H1 (cell line): ENCODE measurements at regions not wholly inside any gene's neighbourhood (a gene's known extent, or its start where the extent isn't known, plus 50 kb on each side); places are given as distances from the start of the nearest gene placed in this dataset.

Source experiments
- CTCF ChIA-PET: fragments of 300-600 bp; sonication (Branson Sonifier 250); formaldehyde crosslinking; loops from one replicate; lab custom pipeline; 2021; ENCODE audit not compliant: partially characterized antibody; lab: Charles Lee
- POLR2A ChIA-PET: fragments of 300-600 bp; sonication (Branson Sonifier 250); formaldehyde crosslinking; loops from one replicate; lab custom pipeline; 2021; ENCODE audit warnings: inconsistent platforms; ENCODE audit not compliant: partially characterized antibody; lab: Charles Lee
- DNase-seq, 2 experiments: peaks; one replicate each; pipeline versions ENCODE4 v3.0.0 to v3.0.0-alpha.2; 2010 to 2022; ENCODE audit warnings: low spot score in 2 of 2, low read depth in 1 of 2, mixed read lengths in 1 of 2
- FAIRE-seq: peaks from 2 replicates; lab custom pipeline; 2011; peaks lifted over from hg19 to GRCh38; lab: Jason Lieb, UNC
- H2AFZ ChIP-seq: 2 replicates; pipeline ENCODE4 v1.8.1; 2012; ENCODE audit warnings: low read length, inconsistent platforms
- H2AK5ac ChIP-seq: 2 replicates; pipeline ENCODE4 v1.6.1; 2013; ENCODE audit warnings: low read depth, low read length
- H2BK120ac ChIP-seq: replicated peaks from 2 replicates; pipeline ENCODE3; 2013; ENCODE audit warnings: low read depth, low read length, inconsistent platforms
- H2BK12ac ChIP-seq: 2 replicates; pipeline ENCODE4 v1.6.1; 2013; ENCODE audit warnings: low read depth, low read length
- H2BK15ac ChIP-seq: 2 replicates; pipeline ENCODE4 v1.6.1; 2013; ENCODE audit warnings: low read length
- H2BK20ac ChIP-seq: 2 replicates; pipeline ENCODE4 v1.6.1; 2013; ENCODE audit warnings: low read length
- H2BK5ac ChIP-seq: 2 replicates; pipeline ENCODE4 v1.6.1; 2013; ENCODE audit warnings: low read depth, low read length
- H3K14ac ChIP-seq: 2 replicates; pipeline ENCODE4 v1.6.1; 2013; ENCODE audit warnings: inconsistent platforms; ENCODE audit not compliant: insufficient read length
- H3K18ac ChIP-seq: 2 replicates; pipeline ENCODE4 v1.6.1; 2013; ENCODE audit warnings: low read length; ENCODE audit errors: extremely low read depth
- H3K23ac ChIP-seq: 2 replicates; pipeline ENCODE4 v1.6.1; 2013; ENCODE audit warnings: inconsistent platforms; ENCODE audit not compliant: insufficient read length
- H3K23me2 ChIP-seq: 2 replicates; pipeline ENCODE4 v1.6.1; 2013; ENCODE audit warnings: low read depth, low read length
- H3K27ac ChIP-seq: 2 replicates; pipeline ENCODE4 v1.6.1; 2011; ENCODE audit warnings: low read depth, low read length, inconsistent platforms
- H3K27me3 ChIP-seq, 4 experiments: replicated peaks in 1 of 4; 1 replicate in 1 of 4; 2 replicates in 3 of 4; pipeline versions ENCODE4 v1.6.1 to v1.8.1; 2011 to 2013; ENCODE audit warnings: low read length in 3 of 4, mild to moderate bottlenecking in 3 of 4, inconsistent platforms in 2 of 4, mixed read lengths in 2 of 4, moderate library complexity in 1 of 4; ENCODE audit not compliant: control insufficient read depth in 3 of 4, insufficient read depth in 3 of 4; ENCODE audit errors: extremely low read depth in 1 of 4
- H3K36me3 ChIP-seq, 4 experiments: 2 replicates each; pipeline versions ENCODE4 v1.6.1 to v1.8.1; 2011 to 2013; ENCODE audit warnings: mild to moderate bottlenecking in 4 of 4, low read length in 3 of 4, moderate library complexity in 2 of 4, control low read depth in 1 of 4, inconsistent platforms in 1 of 4; ENCODE audit not compliant: insufficient read depth in 4 of 4, control insufficient read depth in 2 of 4
- H3K4ac ChIP-seq: replicated peaks from 2 replicates; pipeline ENCODE3; 2013; ENCODE audit warnings: low read length, low read depth, mixed read lengths, inconsistent platforms; ENCODE audit not compliant: insufficient read length
- H3K4me1 ChIP-seq, 4 experiments: replicated peaks in 1 of 4; 1 replicate in 1 of 4; 2 replicates in 3 of 4; pipeline versions ENCODE4 v1.6.1 to v1.8.1; 2011 to 2013; ENCODE audit warnings: low read length in 3 of 4, inconsistent platforms in 2 of 4, mixed read lengths in 1 of 4; ENCODE audit not compliant: insufficient read depth in 4 of 4, control insufficient read depth in 3 of 4
- H3K4me2 ChIP-seq, 2 experiments: 2 replicates each; pipeline versions ENCODE4 v1.6.1 to v1.8.1; 2011 to 2013; ENCODE audit warnings: low read depth in 2 of 2, low read length in 2 of 2, control low read depth in 1 of 2, inconsistent platforms in 1 of 2, mild to moderate bottlenecking in 1 of 2; ENCODE audit not compliant: insufficient read depth in 1 of 2
- H3K4me3 ChIP-seq, 4 experiments: fragments of 200-600, 300-600 bp in 1 of 4; sonication (generic), shearing (Covaris generic), sonication (Bioruptor Twin) in 1 of 4; 2 replicates each; pipeline versions ENCODE4 v1.5.1 to v1.8.1; 2011 to 2016; ENCODE audit warnings: low read length in 4 of 4, low read depth in 3 of 4, control low read depth in 2 of 4, inconsistent platforms in 2 of 4, mild to moderate bottlenecking in 2 of 4, mixed read lengths in 1 of 4, moderate library complexity in 1 of 4; ENCODE audit not compliant: insufficient read depth in 2 of 4; ENCODE audit errors: extremely low read depth in 1 of 4
- H3K56ac ChIP-seq: replicated peaks from 2 replicates; pipeline ENCODE3; 2013; ENCODE audit warnings: low read depth, mild to moderate bottlenecking, mixed read lengths, low read length, inconsistent platforms; ENCODE audit not compliant: insufficient read length
- H3K79me1 ChIP-seq: 2 replicates; pipeline ENCODE4 v1.6.1; 2013; ENCODE audit warnings: low read depth, low read length, control low read depth
- H3K79me2 ChIP-seq, 2 experiments: 2 replicates each; pipeline versions ENCODE4 v1.6.1 to v1.8.1; 2012 to 2013; ENCODE audit warnings: low read length in 2 of 2, mild to moderate bottlenecking in 2 of 2, inconsistent platforms in 1 of 2; ENCODE audit not compliant: insufficient read depth in 2 of 2, control insufficient read depth in 1 of 2
- H3K9ac ChIP-seq, 4 experiments: replicated peaks in 1 of 4; 1 replicate in 1 of 4; 2 replicates in 3 of 4; pipeline versions ENCODE4 v1.6.1 to v1.8.1; 2011 to 2013; ENCODE audit warnings: low read depth in 3 of 4, low read length in 3 of 4, control low read depth in 2 of 4, mild to moderate bottlenecking in 2 of 4, moderate library complexity in 2 of 4, inconsistent platforms in 1 of 4; ENCODE audit errors: extremely low read depth in 1 of 4
- H3K9me3 ChIP-seq, 2 experiments: 2 replicates each; pipeline versions ENCODE4 v1.6.1 to v1.8.1; 2012 to 2013; ENCODE audit warnings: mild to moderate bottlenecking in 2 of 2, moderate library complexity in 2 of 2, control low read depth in 1 of 2, inconsistent platforms in 1 of 2, low read depth in 1 of 2, low read length in 1 of 2, mixed read lengths in 1 of 2; ENCODE audit not compliant: insufficient read depth in 2 of 2
- H4K20me1 ChIP-seq, 2 experiments: replicated peaks in 1 of 2; 2 replicates each; pipeline versions ENCODE3 to v1.8.1; 2011 to 2013; ENCODE audit warnings: inconsistent platforms in 2 of 2, low read length in 2 of 2, mild to moderate bottlenecking in 1 of 2; ENCODE audit not compliant: insufficient read depth in 2 of 2, control insufficient read depth in 1 of 2
- H4K5ac ChIP-seq: 2 replicates; pipeline ENCODE4 v1.6.1; 2013; ENCODE audit warnings: low read length, low read depth, mixed read lengths, inconsistent platforms; ENCODE audit not compliant: insufficient read length
- H4K8ac ChIP-seq: 2 replicates; pipeline ENCODE4 v1.8.0; 2013; ENCODE audit warnings: mild to moderate bottlenecking, moderate library complexity, low read length, inconsistent platforms; ENCODE audit not compliant: insufficient read depth; ENCODE audit errors: extremely low read depth
- H4K91ac ChIP-seq: replicated peaks from 2 replicates; pipeline ENCODE3; 2013; ENCODE audit warnings: low read length, mixed read lengths, inconsistent platforms; ENCODE audit not compliant: insufficient read length
- GTF2F1 ChIP-seq: IDR thresholded peaks from 2 replicates; pipeline ENCODE4 v1.6.1; 2012; ENCODE audit warnings: low read depth, low read length, improper control_type of control experiment, borderline replicate concordance
- POLR2AphosphoS5 ChIP-seq: IDR thresholded peaks from 2 replicates; pipeline ENCODE4 v1.6.1; 2011; ENCODE audit warnings: low read depth, low read length
- RNF2 ChIP-seq: fragments of 200-900, 300-1000 bp; sonication (generic); IDR thresholded peaks from 2 replicates; pipeline ENCODE4 v1.7.1; 2016; ENCODE audit warnings: borderline replicate concordance, low read depth, mild to moderate bottlenecking, antibody characterized with exemption, low read length; ENCODE audit not compliant: poor library complexity, severe bottlenecking; ENCODE audit errors: missing control alignments
- SP4 ChIP-seq: IDR thresholded peaks from 2 replicates; pipeline ENCODE4 v1.6.1; 2012; ENCODE audit warnings: low read length, inconsistent platforms
- SRF ChIP-seq: IDR thresholded peaks from 2 replicates; pipeline ENCODE4 v1.6.1; 2011; ENCODE audit warnings: mild to moderate bottlenecking, low read depth, low read length, moderate library complexity
- TAF1 ChIP-seq: IDR thresholded peaks from 2 replicates; pipeline ENCODE4 v1.6.1; 2011; ENCODE audit warnings: mild to moderate bottlenecking, low read depth, low read length
- WGBS, 2 experiments: shearing (Covaris generic) in 1 of 2; methylation state at CpG; one replicate each; pipeline versions ENCODE4 v1.1.6 to v1.1.7; 2013 to 2015; ENCODE audit warnings: low lambda C conversion rate in 2 of 2, mixed read lengths in 2 of 2, inconsistent platforms in 1 of 2, low coverage in 1 of 2, missing lambda C conversion rate in 1 of 2; ENCODE audit not compliant: insufficient replicate concordance in 2 of 2, insufficient coverage in 1 of 2, insufficient read length in 1 of 2; ENCODE audit errors: extremely low coverage in 1 of 2, missing lambda C conversion rate in 1 of 2; 5-methylcytosine and 5-hydroxymethylcytosine counted together

DNA sequence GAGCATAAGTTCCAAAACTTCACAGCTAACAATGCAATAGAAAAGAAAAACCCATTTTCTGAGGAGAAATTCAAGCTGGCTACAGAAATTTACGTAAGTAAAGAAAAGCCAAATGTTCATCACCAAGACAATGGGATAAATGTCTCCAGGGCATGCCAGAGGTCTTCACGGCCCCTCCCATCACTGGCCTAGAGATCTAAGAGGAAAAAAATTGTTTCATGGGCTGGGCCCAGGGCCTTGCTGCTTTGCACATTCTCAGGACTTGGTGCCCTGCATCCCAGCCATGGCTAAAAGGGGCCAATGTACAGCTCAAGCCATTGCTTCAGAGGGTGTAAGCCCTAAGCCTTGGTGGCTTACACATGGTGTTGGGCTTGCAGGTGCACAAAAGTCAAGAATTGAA, 443.6 kb downstream of the ELAVL2 start:
- CTCF ChIA-PET, result no interaction called here
- FAIRE-seq, result no peak
- H2BK12ac ChIP-seq, result no peak overlapping the region
- H3K23ac ChIP-seq, result no peak overlapping the region
- H3K79me1 ChIP-seq, result no peaks in the 10 kb centered on the region
- H3K4me2 ChIP-seq, result no peak overlapping the region; a peak in 2 of 4 replicates
- H2BK5ac ChIP-seq, result no peak overlapping the region
- no peak overlapping the region for H3K56ac ChIP-seq
- no peaks in the 10 kb centered on the region for H3K79me2 ChIP-seq
- H4K20me1 ChIP-seq, result no peaks in the 10 kb centered on the region
- no peak overlapping the region for H4K5ac ChIP-seq
- H3K23me2 ChIP-seq, result no peaks in the 10 kb centered on the region; the same call in 1 of the 2 replicates
- H2BK15ac ChIP-seq, result no peak overlapping the region
- H3K36me3 ChIP-seq, result no peaks in the 10 kb centered on the region
- peak in 1 of 2 experiments; percentile 1 for DNase-seq
- H3K9me3 ChIP-seq, result no peaks in the 10 kb centered on the region
- no peak overlapping the region for H3K27ac ChIP-seq
- H3K9ac ChIP-seq, result no peak overlapping the region
- peaks cover 0 to 4% (median 0%) of the 10 kb centered on the region in 4 experiments; a peak in 1 of 7 replicates for H3K4me1 ChIP-seq
- no peak overlapping the region for H2AK5ac ChIP-seq
- no peaks in the 10 kb centered on the region for H3K27me3 ChIP-seq
- no peak overlapping the region for H3K4me3 ChIP-seq
- no peak overlapping the region for H4K8ac ChIP-seq
- H2BK120ac ChIP-seq, result no peak overlapping the region
- H4K91ac ChIP-seq, result no peak overlapping the region
- no peak overlapping the region for H2AFZ ChIP-seq
- no peak overlapping the region for H2BK20ac ChIP-seq
- H3K14ac ChIP-seq, result no peak overlapping the region
- TF ChIP-seq GTF2F1 (no peak), SRF (no peak), POLR2AphosphoS5 (no peak), TAF1 (no peak), RNF2 (no peak), SP4 (no peak)
- TF ChIP-seq, all 59 proteins: peak for 0
- POLR2A ChIA-PET, result no interaction called here
- H3K18ac ChIP-seq, result no peak overlapping the region
- WGBS, 2 experiments, result 75% methylated on average over 2 of the region's 2 CpGs; no CpG with 5 or more reads in 1 of the 2 experiments
- H3K4ac ChIP-seq, result no peak overlapping the region
